NCI-H2227 (cell line): ENCODE measurements at regions not wholly inside any gene's neighbourhood (a gene's known extent, or its start where the extent isn't known, plus 50 kb on each side); places are given as distances from the start of the nearest gene placed in this dataset.

Experiments used
- DNase-seq: peaks from one replicate; lab custom pipeline; 2025; ENCODE audit not compliant: unreplicated experiment; lab: John Stamatoyannopoulos, UW

GRCh38 chr16:54455030-54455725, 168.6 kb upstream of the IRX3 start:
- DNase-seq = no peak

- DNase-seq = no peak
Measured at GRCh38 chr16:54454616-54455015, 168.0 kb upstream of the IRX3 start.

GRCh38 chr16:54453871-54454270, 167.3 kb upstream of the IRX3 start:
- no peak for DNase-seq

GRCh38 chr16:54447576-54448440, 161.2 kb upstream of the IRX3 start:
- no peak for DNase-seq

- DNase-seq = no peak
Measured at GRCh38 chr16:54446639-54447038, 160.1 kb upstream of the IRX3 start.

GRCh38 chr16:54444851-54445458, 158.4 kb upstream of the IRX3 start:
- DNase-seq = no peak

- DNase-seq = no peak
Measured at GRCh38 chr16:54443839-54444238, 157.3 kb upstream of the IRX3 start.

GRCh38 chr16:54443352-54443751, 156.8 kb upstream of the IRX3 start:
- DNase-seq = no peak

- no peak for DNase-seq
Measured at GRCh38 chr16:54442864-54443263, 156.3 kb upstream of the IRX3 start.

- no peak for DNase-seq
Measured at GRCh38 chr16:54438469-54438868, 151.9 kb upstream of the IRX3 start.

- no peak for DNase-seq
Measured at GRCh38 chr16:54437921-54438320, 151.3 kb upstream of the IRX3 start.

- no peak for DNase-seq
Measured at GRCh38 chr16:54437401-54437800, 150.8 kb upstream of the IRX3 start.

- DNase-seq = no peak
Measured at GRCh38 chr16:54436346-54436745, 149.8 kb upstream of the IRX3 start.

- no peak for DNase-seq
Measured at GRCh38 chr16:54434859-54435258, 148.3 kb upstream of the IRX3 start.

GRCh38 chr16:54432897-54433229, 146.3 kb upstream of the IRX3 start:
- DNase-seq = no peak

- DNase-seq = no peak
Measured at GRCh38 chr16:54431997-54432896, 145.7 kb upstream of the IRX3 start.

GRCh38 chr16:54431041-54431996, 144.7 kb upstream of the IRX3 start:
- no peak for DNase-seq

GRCh38 chr16:54430491-54431030, 144.0 kb upstream of the IRX3 start:
- no peak for DNase-seq

- DNase-seq = no peak
Measured at GRCh38 chr16:54429029-54429428, 142.4 kb upstream of the IRX3 start.

- no peak for DNase-seq
Measured at GRCh38 chr16:54426553-54426849, 139.9 kb upstream of the IRX3 start.
